Activated naive CD8-positive, alpha-beta T cell treated with anti-CD3 and anti-CD28 coated beads, Interleukin-2, amount 50 U/mL, for 16 hours (primary cell): ENCODE measurements at regions not wholly inside any gene's neighbourhood (a gene's known extent, or its start where the extent isn't known, plus 50 kb on each side); places are given as distances from the start of the nearest gene placed in this dataset.
"Not testable (repeated sequence)": the region's sequence is repeated elsewhere in the genome, so short reads cannot be mapped to it uniquely, and the experiment has no call there.

Experiments used
- DNase-seq: peaks from one replicate; pipeline ENCODE4 v3.0.0-alpha.2; 2020; ENCODE audit warnings: low read depth, low spot score

DNA sequence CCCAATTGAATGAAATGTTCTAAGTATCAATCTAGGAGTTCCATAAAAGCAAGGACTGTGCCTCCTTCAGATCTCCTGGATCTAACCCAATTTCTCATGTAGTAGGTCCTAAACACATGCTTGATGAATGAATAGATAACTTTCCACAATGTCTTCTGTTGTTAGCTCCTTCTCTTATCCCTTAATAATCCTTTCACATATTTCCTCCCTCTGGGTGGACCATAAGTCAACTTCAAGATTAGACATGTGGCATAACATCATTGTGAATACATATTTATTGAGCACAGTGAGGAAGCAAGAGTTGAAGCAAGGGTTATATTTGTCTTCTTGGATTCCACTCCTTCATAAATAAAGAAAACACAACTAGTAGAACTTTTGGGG lies 108.6 kb upstream of the EGFLAM start:
- no peak for DNase-seq

DNA sequence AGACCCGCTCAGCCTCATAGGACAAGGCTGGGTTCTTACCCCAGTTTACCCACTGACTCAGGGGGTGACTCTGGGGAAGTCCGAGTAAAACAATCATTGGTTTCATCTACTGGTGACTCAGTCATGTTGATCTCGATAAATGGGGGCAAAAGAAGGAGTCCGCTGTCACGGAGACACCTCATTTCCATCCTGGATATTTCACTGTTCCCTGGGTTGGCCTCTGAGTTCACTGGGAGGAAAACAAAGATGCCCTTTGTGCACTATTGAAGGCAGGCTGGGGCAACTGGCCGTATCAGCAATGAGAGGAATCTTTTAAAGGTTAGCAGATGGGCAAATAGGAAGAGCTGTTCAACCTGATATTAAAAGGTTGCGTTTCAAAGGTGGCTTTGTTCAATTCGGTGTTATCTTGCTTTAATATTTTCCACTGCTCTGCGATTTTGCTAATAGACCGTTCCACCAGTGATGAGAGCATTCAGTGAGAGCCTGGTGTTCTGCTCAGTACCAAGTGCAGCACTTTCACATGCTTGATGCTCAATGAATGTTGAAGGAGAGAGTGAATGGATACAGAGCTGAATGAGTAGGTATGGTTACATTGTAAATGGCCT lies 110.2 kb upstream of the EGFLAM start:
- no peak for DNase-seq

GRCh38 chr5:38143384-38143783 lies 115.0 kb upstream of the EGFLAM start:
- DNase-seq: no peak

GRCh38 chr5:38141665-38142064 lies 116.7 kb upstream of the EGFLAM start:
- DNase-seq: no peak

DNA sequence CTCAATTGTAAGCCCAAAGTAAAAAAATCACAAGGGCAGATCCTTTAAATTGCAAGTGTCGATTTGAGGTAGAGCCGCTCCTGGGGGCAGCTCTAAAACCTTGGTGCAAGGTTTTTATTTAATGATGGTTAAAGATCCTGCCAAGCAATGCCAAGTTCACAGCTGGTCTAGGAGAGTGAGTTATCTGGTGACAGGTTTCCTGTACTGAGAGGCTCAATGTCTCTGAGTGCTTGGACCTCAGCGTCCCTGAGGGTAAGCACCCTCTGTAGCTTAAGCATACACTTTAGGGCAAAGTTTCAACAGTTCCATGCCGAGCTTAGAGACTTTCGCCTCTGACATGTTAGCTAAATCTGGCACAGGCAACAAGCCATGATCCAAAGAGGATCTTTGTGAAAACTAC lies 119.8 kb upstream of the EGFLAM start:
- no peak for DNase-seq

DNA sequence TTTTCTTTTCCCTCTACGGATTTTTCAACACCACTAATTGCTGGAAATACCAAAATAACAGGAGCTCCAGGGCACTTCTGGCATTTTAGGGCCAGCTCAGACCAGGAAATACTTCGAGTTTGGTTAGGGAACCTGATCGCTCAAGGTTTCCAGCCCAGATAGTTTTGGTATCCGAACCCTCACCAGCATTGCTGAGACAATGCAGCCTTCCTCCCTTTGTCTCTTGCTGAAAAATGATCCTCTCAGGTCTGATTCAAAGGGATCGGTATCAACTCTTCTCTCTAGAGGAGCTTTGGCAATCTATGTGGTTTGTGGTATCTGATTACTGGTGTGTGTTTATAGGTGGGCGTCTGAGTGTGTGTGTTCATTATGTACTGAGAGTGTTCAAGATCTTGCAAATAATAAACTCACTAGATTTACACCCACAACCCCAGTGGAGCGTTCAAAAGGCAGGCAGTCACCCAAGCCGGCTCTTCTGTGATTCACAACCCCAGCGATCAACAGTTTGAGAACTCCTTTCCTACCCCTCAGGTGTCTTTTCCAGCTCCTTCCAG lies 122.8 kb upstream of the EGFLAM start:
- no peak for DNase-seq

DNA sequence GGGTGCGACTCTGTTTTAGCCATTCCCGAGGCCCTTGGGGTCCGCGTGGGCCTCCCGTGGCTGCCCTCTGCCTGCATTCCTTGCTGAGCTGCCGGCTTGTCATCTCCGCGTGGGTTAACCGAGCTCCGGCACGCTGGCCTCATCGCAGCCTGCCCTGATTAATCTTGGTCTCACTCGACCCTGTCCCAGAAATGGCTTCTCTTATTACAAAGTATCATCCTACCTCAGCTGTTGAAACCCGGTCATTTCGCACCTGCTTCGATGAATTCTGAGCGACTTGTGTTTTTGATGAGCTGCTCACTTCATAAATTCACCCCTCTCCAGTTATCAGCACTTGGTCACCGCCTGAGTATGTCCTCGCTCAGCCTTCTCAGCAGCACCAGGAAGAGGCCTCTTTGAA lies 123.5 kb upstream of the EGFLAM start:
- DNase-seq: no peak

GRCh38 chr5:38134294-38134693 lies 124.1 kb upstream of the EGFLAM start:
- not testable (repeated sequence) for DNase-seq

- DNase-seq: no peak
These were observed 126.7 kb upstream of the EGFLAM start for GRCh38 chr5:38131686-38132085.

DNA sequence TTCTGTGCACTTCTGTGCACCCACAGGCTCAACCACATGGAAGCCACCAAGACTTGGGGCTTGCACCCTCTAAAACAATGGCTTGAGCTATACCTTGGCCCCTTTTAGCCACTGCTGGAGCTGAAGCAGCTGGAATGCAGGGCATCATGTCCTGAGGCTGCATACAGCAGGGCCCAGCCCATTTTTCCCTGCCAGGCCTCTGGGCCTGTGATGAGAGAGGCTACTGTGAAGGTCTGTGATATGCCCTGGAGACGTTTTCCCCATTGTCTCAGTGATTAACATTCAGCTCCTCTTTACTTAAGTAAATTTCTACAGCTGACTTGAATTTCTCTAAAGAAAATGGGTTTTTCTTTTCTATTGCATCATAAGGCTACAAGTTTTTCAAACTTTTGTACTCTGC lies 134.0 kb upstream of the EGFLAM start:
- no peak for DNase-seq

- DNase-seq: no peak
These were observed 136.9 kb upstream of the EGFLAM start for GRCh38 chr5:38121420-38121819.

- DNase-seq: no peak
These were observed 138.5 kb upstream of the EGFLAM start for GRCh38 chr5:38119836-38120235.

DNA sequence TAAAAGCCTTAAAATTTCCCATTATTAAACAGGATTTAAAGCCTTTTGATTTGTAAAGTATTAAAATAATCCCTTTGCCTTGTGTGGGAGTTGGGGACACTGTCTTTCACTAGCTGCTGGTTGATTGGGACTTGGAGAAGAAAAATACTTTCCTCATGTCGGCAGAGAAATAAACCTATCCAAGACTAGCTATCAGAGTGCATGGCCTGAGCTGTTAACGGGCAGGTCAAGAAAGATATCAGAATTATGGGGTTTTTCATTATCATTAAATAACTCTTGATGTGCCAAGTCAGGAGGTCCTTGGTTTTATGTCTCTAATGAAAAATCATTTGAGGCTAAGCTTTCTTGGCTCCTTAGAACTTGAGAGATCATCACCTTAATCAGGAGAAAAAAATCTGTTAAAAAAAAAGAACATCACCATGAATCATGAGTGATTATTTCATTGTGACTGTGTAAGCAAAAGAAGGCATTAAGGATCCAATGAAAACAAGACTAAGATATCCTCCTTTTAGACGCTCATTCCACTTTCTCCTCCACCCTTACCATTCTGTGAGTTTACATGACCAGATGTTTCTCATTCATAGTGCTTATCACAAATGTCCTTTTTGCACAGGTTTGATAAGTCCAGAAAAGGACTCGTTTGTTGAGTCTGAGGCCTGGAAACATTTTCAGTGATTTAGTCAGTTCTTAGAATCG lies 140.4 kb upstream of the EGFLAM start:
- no peak for DNase-seq

GRCh38 chr5:38115318-38115827 lies 143.0 kb upstream of the EGFLAM start:
- DNase-seq: no peak

DNA sequence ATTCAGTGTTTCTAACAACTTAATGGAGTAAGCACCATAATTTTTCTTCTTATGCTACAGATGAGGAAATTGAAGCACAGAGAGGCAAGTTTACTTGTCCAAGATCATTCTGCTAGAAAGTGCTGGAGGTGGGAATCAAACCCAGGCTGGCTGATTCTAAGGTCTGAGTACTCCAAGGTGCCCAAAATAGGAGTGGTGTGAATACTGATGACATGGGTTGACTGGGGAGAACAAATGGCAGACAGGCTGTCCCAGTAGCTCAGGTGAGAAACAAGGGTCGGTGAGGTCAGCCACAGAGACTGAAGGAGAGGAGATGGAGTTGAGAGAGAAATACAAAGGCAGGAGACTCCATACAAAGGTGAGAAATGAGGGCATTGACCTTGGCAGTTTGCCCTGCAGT lies 144.5 kb upstream of the EGFLAM start:
- no peak for DNase-seq

GRCh38 chr5:38113456-38113855 lies 144.9 kb upstream of the EGFLAM start:
- DNase-seq: no peak

- no peak for DNase-seq
These were observed 145.4 kb upstream of the EGFLAM start for GRCh38 chr5:38112938-38113337.

DNA sequence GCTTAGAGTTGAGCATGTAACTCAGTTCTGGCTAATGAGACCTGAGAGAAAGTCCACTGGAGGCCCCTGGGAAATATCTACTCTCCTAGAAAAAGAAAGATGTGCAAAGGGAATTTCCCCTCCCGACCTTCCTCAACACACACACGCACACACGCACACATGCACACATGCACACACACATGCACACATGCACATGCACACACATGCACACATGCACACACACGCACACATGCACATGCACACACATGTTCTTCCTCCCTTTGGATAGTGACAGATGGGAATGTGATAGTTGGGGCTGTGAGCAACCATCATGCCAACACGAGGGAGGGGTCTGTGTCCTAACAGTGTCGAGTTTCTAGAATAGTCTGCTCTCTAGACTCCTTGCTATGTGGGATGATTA lies 148.2 kb upstream of the EGFLAM start:
- no peak for DNase-seq

GRCh38 chr5:38107096-38107495 lies 151.3 kb upstream of the EGFLAM start:
- no peak for DNase-seq

GRCh38 chr5:38105801-38106200 lies 152.6 kb upstream of the EGFLAM start:
- DNase-seq: no peak

DNA sequence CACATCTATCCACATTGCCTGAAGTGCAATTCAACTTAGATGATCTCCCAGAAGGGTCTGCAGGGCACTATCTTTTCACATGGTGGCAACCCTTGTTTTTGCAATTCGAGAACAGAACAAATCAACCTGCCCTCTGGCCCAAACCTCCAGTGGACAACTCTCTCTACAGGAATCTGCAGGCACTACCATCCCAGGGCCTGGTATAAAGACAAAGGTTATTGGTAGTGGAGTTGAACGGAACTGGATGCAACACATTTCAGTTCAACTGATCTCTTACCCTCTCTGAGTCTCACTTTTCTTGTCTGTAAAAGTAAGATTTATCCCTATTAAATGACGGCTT lies 153.2 kb upstream of the EGFLAM start:
- no peak for DNase-seq

DNA sequence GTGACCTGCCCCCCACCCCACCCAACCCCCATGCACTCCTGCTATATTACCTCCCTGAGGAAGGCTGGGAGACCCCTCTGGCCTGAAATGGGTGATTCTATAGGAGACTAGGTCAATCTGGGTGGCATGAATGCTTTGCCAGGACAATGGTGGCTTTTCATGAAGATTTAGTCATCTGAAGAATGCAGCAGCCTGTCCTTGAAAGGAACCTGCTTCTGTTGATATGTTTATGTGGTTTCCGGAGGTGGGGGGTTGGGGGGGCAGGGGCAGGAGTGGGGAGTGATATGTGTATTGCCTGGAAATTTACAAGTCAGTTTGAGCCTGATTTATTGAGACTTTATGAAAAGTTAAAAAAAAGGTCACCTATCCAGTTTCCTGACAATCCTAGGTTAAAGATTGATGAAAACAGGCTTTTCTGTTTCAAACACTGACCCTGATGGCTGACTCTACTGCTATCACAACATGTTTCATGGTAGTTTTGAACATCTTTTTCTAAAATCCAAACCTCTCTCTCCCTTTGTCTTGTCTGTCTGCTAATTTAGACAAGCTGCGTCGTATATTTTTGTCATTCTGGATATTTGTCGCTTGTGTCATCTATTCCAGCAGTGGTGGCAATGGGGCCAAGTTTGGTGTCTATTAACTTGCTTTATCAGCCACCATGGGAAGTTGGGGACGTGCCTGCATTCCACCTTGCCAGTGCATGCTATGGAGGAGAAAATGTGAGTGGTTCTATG lies 153.7 kb upstream of the EGFLAM start:
- no peak for DNase-seq

DNA sequence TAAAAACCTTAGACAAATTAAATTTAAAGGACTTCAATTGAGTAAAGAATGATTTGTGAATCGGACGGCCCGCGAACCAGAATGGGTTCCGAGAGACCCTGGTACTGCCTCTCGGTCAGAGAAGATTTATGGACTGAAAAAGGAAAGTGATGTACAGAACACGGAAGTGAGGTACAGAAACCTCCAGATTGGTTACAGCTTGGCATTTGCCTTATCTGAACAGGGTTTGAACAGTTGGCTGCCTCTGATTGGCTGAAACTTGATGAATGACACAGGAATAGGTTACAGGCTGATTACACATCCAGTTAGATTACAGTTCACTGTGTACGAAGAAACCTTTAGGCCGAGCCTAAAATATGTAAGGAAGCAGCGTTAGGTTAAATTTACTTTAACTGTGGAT lies 156.5 kb upstream of the EGFLAM start:
- no peak for DNase-seq
